Activated T-helper 1 cell treated with anti-CD3 and anti-CD28 coated beads, Interleukin-12 subunit alpha, Interleukin-12 subunit beta, Interleukin-2, Interleukin-4 antibody, amounts not matched to agents 30 ng/mL and 10 ng/mL and 1 ng/mL, durations not matched to agents 14 hours and 24 hours and 36 hours (primary cell): ENCODE measurements at regions not wholly inside any gene's neighbourhood (a gene's known extent, or its start where the extent isn't known, plus 50 kb on each side); places are given as distances from the start of the nearest gene placed in this dataset.

Experiments
- DNase-seq: peaks from one replicate; pipeline ENCODE4 v3.0.0; 2021; ENCODE audit warnings: low spot score
- H3K27ac Mint-ChIP-seq: one replicate; pipeline ENCODE4 v1.8.0; 2021; ENCODE audit warnings: mild to moderate bottlenecking, mixed read lengths
- H3K27me3 Mint-ChIP-seq: one replicate; pipeline ENCODE4 v1.8.0; 2022; ENCODE audit warnings: mild to moderate bottlenecking, moderate library complexity, mixed read lengths; ENCODE audit not compliant: insufficient read depth
- H3K36me3 Mint-ChIP-seq: one replicate; pipeline ENCODE4 v1.8.0; 2021; ENCODE audit warnings: low read depth, mixed read lengths
- H3K4me1 Mint-ChIP-seq: one replicate; pipeline ENCODE4 v1.8.0; 2021; ENCODE audit warnings: low read depth, mixed read lengths
- H3K4me3 Mint-ChIP-seq: one replicate; pipeline ENCODE4 v1.8.0; 2021; ENCODE audit warnings: mild to moderate bottlenecking, moderate library complexity, mixed read lengths
- H3K9me3 Mint-ChIP-seq: one replicate; pipeline ENCODE4 v1.8.0; 2021; ENCODE audit warnings: mixed read lengths
- intact Hi-C: fragments of 100-400 bp; cut with micrococcal nuclease; formaldehyde crosslinking; loops from one replicate; pipeline ENCODE4 v1.15.1; 2024

- Mint-ChIP-seq H3K27me3 (no peaks in the 10 kb centered on the region), H3K4me3 (no peak overlapping the region), H3K36me3 (no peaks in the 10 kb centered on the region), H3K27ac (no peak overlapping the region), H3K9me3 (no peaks in the 10 kb centered on the region), H3K4me1 (no peaks in the 10 kb centered on the region)
- no peak for DNase-seq
- intact Hi-C loops = no loop called here
Measured at GRCh38 chr12:97616946-97617345, 154.3 kb downstream of the RMST start.

- intact Hi-C loops = no loop called here
- H3K27me3 Mint-ChIP-seq = no peaks in the 10 kb centered on the region
- H3K4me1 Mint-ChIP-seq = no peaks in the 10 kb centered on the region
- no peaks in the 10 kb centered on the region for H3K9me3 Mint-ChIP-seq
- H3K27ac Mint-ChIP-seq = no peak overlapping the region
- H3K36me3 Mint-ChIP-seq = no peaks in the 10 kb centered on the region
- no peak overlapping the region for H3K4me3 Mint-ChIP-seq
- no peak for DNase-seq
Measured at GRCh38 chr12:97628962-97629361, 166.4 kb downstream of the RMST start.

GRCh38 chr12:97629382-97629781 is 166.8 kb downstream of the RMST start:
- DNase-seq = no peak
- Mint-ChIP-seq H3K27ac (no peak overlapping the region), H3K27me3 (no peaks in the 10 kb centered on the region), H3K4me1 (no peaks in the 10 kb centered on the region), H3K4me3 (no peak overlapping the region), H3K9me3 (no peaks in the 10 kb centered on the region), H3K36me3 (no peaks in the 10 kb centered on the region)
- intact Hi-C loops = no loop called here

GRCh38 chr12:97630356-97630755 is 167.8 kb downstream of the RMST start:
- DNase-seq = no peak
- Mint-ChIP-seq H3K4me1 (no peaks in the 10 kb centered on the region), H3K27me3 (no peaks in the 10 kb centered on the region), H3K4me3 (no peak overlapping the region), H3K9me3 (no peaks in the 10 kb centered on the region), H3K27ac (no peak overlapping the region), H3K36me3 (no peaks in the 10 kb centered on the region)
- intact Hi-C loops = no loop called here

GRCh38 chr12:97630875-97631274 is 168.3 kb downstream of the RMST start:
- intact Hi-C loops = no loop called here
- DNase-seq = no peak
- no peaks in the 10 kb centered on the region for H3K4me1 Mint-ChIP-seq
- H3K9me3 Mint-ChIP-seq = no peaks in the 10 kb centered on the region
- H3K4me3 Mint-ChIP-seq = no peak overlapping the region
- no peak overlapping the region for H3K27ac Mint-ChIP-seq
- H3K36me3 Mint-ChIP-seq = no peaks in the 10 kb centered on the region
- H3K27me3 Mint-ChIP-seq = no peaks in the 10 kb centered on the region

- intact Hi-C loops = no loop called here
- H3K4me3 Mint-ChIP-seq = no peak overlapping the region
- H3K27ac Mint-ChIP-seq = no peak overlapping the region
- no peaks in the 10 kb centered on the region for H3K36me3 Mint-ChIP-seq
- no peaks in the 10 kb centered on the region for H3K27me3 Mint-ChIP-seq
- DNase-seq = no peak
- no peaks in the 10 kb centered on the region for H3K9me3 Mint-ChIP-seq
- H3K4me1 Mint-ChIP-seq = no peaks in the 10 kb centered on the region
Measured at GRCh38 chr12:97637770-97638169, 175.2 kb downstream of the RMST start.

- no peak overlapping the region for H3K27ac Mint-ChIP-seq
- no peaks in the 10 kb centered on the region for H3K36me3 Mint-ChIP-seq
- intact Hi-C loops = no loop called here
- H3K4me3 Mint-ChIP-seq = no peak overlapping the region
- H3K4me1 Mint-ChIP-seq = no peaks in the 10 kb centered on the region
- no peaks in the 10 kb centered on the region for H3K27me3 Mint-ChIP-seq
- H3K9me3 Mint-ChIP-seq = no peaks in the 10 kb centered on the region
- no peak for DNase-seq
Measured at GRCh38 chr12:97638739-97639138, 176.1 kb downstream of the RMST start.

GRCh38 chr12:97639702-97640101 is 177.1 kb downstream of the RMST start:
- H3K4me3 Mint-ChIP-seq = no peak overlapping the region
- no peaks in the 10 kb centered on the region for H3K9me3 Mint-ChIP-seq
- no peak for DNase-seq
- intact Hi-C loops = no loop called here
- H3K4me1 Mint-ChIP-seq = no peaks in the 10 kb centered on the region
- no peaks in the 10 kb centered on the region for H3K27me3 Mint-ChIP-seq
- H3K27ac Mint-ChIP-seq = no peak overlapping the region
- no peaks in the 10 kb centered on the region for H3K36me3 Mint-ChIP-seq

- no peak overlapping the region for H3K4me3 Mint-ChIP-seq
- DNase-seq = no peak
- no peaks in the 10 kb centered on the region for H3K9me3 Mint-ChIP-seq
- intact Hi-C loops = no loop called here
- no peak overlapping the region for H3K27ac Mint-ChIP-seq
- no peaks in the 10 kb centered on the region for H3K4me1 Mint-ChIP-seq
- H3K36me3 Mint-ChIP-seq = no peaks in the 10 kb centered on the region
- no peaks in the 10 kb centered on the region for H3K27me3 Mint-ChIP-seq
Measured at GRCh38 chr12:97640826-97641225, 178.2 kb downstream of the RMST start.

- H3K36me3 Mint-ChIP-seq = no peaks in the 10 kb centered on the region
- intact Hi-C loops = no loop called here
- H3K4me3 Mint-ChIP-seq = no peak overlapping the region
- no peak overlapping the region for H3K27ac Mint-ChIP-seq
- no peaks in the 10 kb centered on the region for H3K4me1 Mint-ChIP-seq
- DNase-seq = no peak
- no peaks in the 10 kb centered on the region for H3K9me3 Mint-ChIP-seq
- no peaks in the 10 kb centered on the region for H3K27me3 Mint-ChIP-seq
Measured at GRCh38 chr12:97642911-97643310, 180.3 kb downstream of the RMST start.

- Mint-ChIP-seq H3K4me3 (no peak overlapping the region), H3K27ac (no peak overlapping the region)
Measured at GRCh38 chr12:97643924-97644323, 181.3 kb downstream of the RMST start.

GRCh38 chr12:97645726-97646125 is 183.1 kb downstream of the RMST start:
- intact Hi-C loops = no loop called here
- Mint-ChIP-seq H3K9me3 (no peaks in the 10 kb centered on the region), H3K36me3 (no peaks in the 10 kb centered on the region), H3K4me3 (no peak overlapping the region), H3K27ac (no peak overlapping the region), H3K27me3 (no peaks in the 10 kb centered on the region), H3K4me1 (no peaks in the 10 kb centered on the region)
- no peak for DNase-seq

More at GRCh38 chr12:97643924-97644323, 181.3 kb downstream of the RMST start:
- intact Hi-C loops = no loop called here
- no peaks in the 10 kb centered on the region for H3K9me3 Mint-ChIP-seq
- no peaks in the 10 kb centered on the region for H3K27me3 Mint-ChIP-seq
- no peak for DNase-seq
- H3K36me3 Mint-ChIP-seq = no peaks in the 10 kb centered on the region
- H3K4me1 Mint-ChIP-seq = no peaks in the 10 kb centered on the region

- no peaks in the 10 kb centered on the region for H3K4me1 Mint-ChIP-seq
- intact Hi-C loops = no loop called here
- no peaks in the 10 kb centered on the region for H3K9me3 Mint-ChIP-seq
- no peak for DNase-seq
- no peak overlapping the region for H3K4me3 Mint-ChIP-seq
- no peaks in the 10 kb centered on the region for H3K36me3 Mint-ChIP-seq
- H3K27ac Mint-ChIP-seq = no peak overlapping the region
- no peaks in the 10 kb centered on the region for H3K27me3 Mint-ChIP-seq
Measured at GRCh38 chr12:97647142-97647541, 184.5 kb downstream of the RMST start.

GRCh38 chr12:97650242-97650641 is 187.6 kb downstream of the RMST start:
- DNase-seq = no peak
- intact Hi-C loops = no loop called here
- Mint-ChIP-seq H3K27me3 (no peaks in the 10 kb centered on the region), H3K9me3 (no peaks in the 10 kb centered on the region), H3K4me1 (no peaks in the 10 kb centered on the region), H3K36me3 (no peaks in the 10 kb centered on the region), H3K4me3 (no peak overlapping the region), H3K27ac (no peak overlapping the region)
